ENCODE measurements at regions not wholly inside any gene's neighbourhood (a gene's known extent, or its start where the extent isn't known, plus 50 kb on each side); places are given as distances from the start of the nearest gene placed in this dataset.

- H3K36me3 ChIP-seq, result no peaks in the 10 kb centered on the region
- ATAC-seq (ENCODE audit: insufficient number of reproducible peaks, low FRiP score, low read depth) (no peak), DNase-seq (ENCODE audit: low spot score) (no peak)
- no peaks in the 10 kb centered on the region for H3K9me3 ChIP-seq
- TF ChIP-seq CTCF (IDR thresholded peaks at IDR 0.05), result no peak
- no peak overlapping the region for H3K27ac ChIP-seq
- peaks cover 3 to 27% of the 10 kb centered on the region in 2 donors for H3K4me1 ChIP-seq (ENCODE audit: control insufficient read depth in 1 of 2, low read depth in 2 of 2)
- H3K4me3 ChIP-seq, result no peak overlapping the region
- no peaks in the 10 kb centered on the region for H3K27me3 ChIP-seq (replicated peaks; ENCODE audit: insufficient read depth)
These were observed 82.7 kb upstream of the DRD2 start for GRCh38 chr11:113557926-113558325.

GRCh38 chr11:113556036-113556435, 80.8 kb upstream of the DRD2 start:
- Histone ChIP-seq H3K4me1 (ENCODE audit: control insufficient read depth in 1 of 2, low read depth in 2 of 2) (peaks cover 3 to 30% of the 10 kb centered on the region in 2 donors), H3K4me3 (no peak overlapping the region), H3K36me3 (no peaks in the 10 kb centered on the region), H3K27me3 (replicated peaks; ENCODE audit: insufficient read depth) (no peaks in the 10 kb centered on the region), H3K27ac (no peak overlapping the region), H3K9me3 (no peaks in the 10 kb centered on the region)
- DNase-seq (ENCODE audit: low spot score), result no peak
- no peak for ATAC-seq (ENCODE audit: insufficient number of reproducible peaks, low FRiP score, low read depth)
- TF ChIP-seq CTCF (IDR thresholded peaks at IDR 0.05), result no peak

- ATAC-seq (ENCODE audit: insufficient number of reproducible peaks, low FRiP score, low read depth) (no peak), DNase-seq (ENCODE audit: low spot score) (no peak)
- Histone ChIP-seq H3K4me3 (no peak overlapping the region), H3K36me3 (no peaks in the 10 kb centered on the region), H3K27ac (no peak overlapping the region), H3K4me1 (ENCODE audit: control insufficient read depth in 1 of 2, low read depth in 2 of 2) (peaks cover 3 to 30% of the 10 kb centered on the region in 2 donors), H3K27me3 (replicated peaks; ENCODE audit: insufficient read depth) (no peaks in the 10 kb centered on the region), H3K9me3 (no peaks in the 10 kb centered on the region)
- TF ChIP-seq CTCF (IDR thresholded peaks at IDR 0.05), result no peak
These were observed 79.9 kb upstream of the DRD2 start for GRCh38 chr11:113555071-113555619.

- ATAC-seq (ENCODE audit: insufficient number of reproducible peaks, low FRiP score, low read depth), result no peak
- Histone ChIP-seq H3K4me3 (no peak overlapping the region), H3K27me3 (replicated peaks; ENCODE audit: insufficient read depth) (no peaks in the 10 kb centered on the region), H3K36me3 (no peaks in the 10 kb centered on the region), H3K4me1 (ENCODE audit: control insufficient read depth in 1 of 2, low read depth in 2 of 2) (peaks cover 3 to 30% of the 10 kb centered on the region in 2 donors), H3K9me3 (no peaks in the 10 kb centered on the region), H3K27ac (no peak overlapping the region)
- no peak for DNase-seq (ENCODE audit: low spot score)
- TF ChIP-seq CTCF (IDR thresholded peaks at IDR 0.05), result no peak
These were observed 79.3 kb upstream of the DRD2 start for GRCh38 chr11:113554526-113554925.

- no peak for DNase-seq (ENCODE audit: low spot score)
- no peaks in the 10 kb centered on the region for H3K9me3 ChIP-seq
- H3K27ac ChIP-seq, result no peak overlapping the region
- no peak overlapping the region for H3K4me3 ChIP-seq
- no peaks in the 10 kb centered on the region for H3K36me3 ChIP-seq
- peaks cover 3 to 30% of the 10 kb centered on the region in 2 donors for H3K4me1 ChIP-seq (ENCODE audit: control insufficient read depth in 1 of 2, low read depth in 2 of 2)
- ATAC-seq (ENCODE audit: insufficient number of reproducible peaks, low FRiP score, low read depth), result no peak
- TF ChIP-seq CTCF (IDR thresholded peaks at IDR 0.05), result no peak
- no peaks in the 10 kb centered on the region for H3K27me3 ChIP-seq (replicated peaks; ENCODE audit: insufficient read depth)
These were observed 78.7 kb upstream of the DRD2 start for GRCh38 chr11:113553915-113554314.
